HG02943 (cell line): ENCODE measurements at regions not wholly inside any gene's neighbourhood (a gene's known extent, or its start where the extent isn't known, plus 50 kb on each side); places are given as distances from the start of the nearest gene placed in this dataset.
"Not testable (repeated sequence)": the region's sequence is repeated elsewhere in the genome, so short reads cannot be mapped to it uniquely, and the experiment has no call there.

Experiments used
- ATAC-seq: cut with Tn5 transposase; IDR thresholded peaks from one replicate; pipeline ENCODE4 v1.9.1; 2021; ENCODE audit warnings: mild to moderate bottlenecking, low read depth, moderate library complexity; ENCODE audit not compliant: unreplicated experiment

DNA sequence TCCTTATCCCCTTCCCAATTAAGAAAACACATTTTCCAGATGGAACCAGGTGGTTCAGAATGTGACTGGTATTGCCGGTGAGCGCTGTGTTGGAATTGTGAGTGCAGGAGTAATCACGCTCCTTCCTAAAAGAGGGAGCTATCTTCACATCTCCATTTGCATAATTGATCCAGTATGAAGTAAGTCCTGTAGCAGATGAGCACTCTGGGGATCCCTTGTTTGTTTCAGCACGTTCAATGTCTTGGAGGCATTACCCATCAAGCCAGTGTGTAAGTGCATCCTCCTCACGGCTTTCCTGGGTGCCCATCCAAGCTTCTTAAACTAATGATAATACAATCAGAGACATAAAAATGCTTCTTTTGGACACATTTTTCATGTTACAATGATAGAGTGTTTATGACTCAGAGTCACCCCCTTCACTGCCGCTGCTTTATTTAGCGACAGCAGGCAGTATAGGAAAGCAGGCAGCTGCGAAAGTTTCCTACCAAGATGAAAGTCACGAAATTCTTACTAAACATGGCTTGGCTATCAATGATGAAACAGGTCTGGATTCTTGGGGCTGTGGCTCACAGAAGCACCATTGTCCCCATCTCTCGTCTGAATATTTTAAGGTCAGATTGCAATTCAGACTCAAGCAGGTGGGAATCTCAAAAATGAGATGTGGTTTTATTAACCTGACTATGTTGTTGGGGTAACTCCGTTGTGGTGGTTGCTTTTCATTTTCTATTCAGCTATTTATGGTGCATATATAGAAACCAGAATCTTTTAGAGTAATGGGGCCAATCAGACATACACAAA, 346.3 kb upstream of the MDFIC2 start:
- ATAC-seq, result no peak

DNA sequence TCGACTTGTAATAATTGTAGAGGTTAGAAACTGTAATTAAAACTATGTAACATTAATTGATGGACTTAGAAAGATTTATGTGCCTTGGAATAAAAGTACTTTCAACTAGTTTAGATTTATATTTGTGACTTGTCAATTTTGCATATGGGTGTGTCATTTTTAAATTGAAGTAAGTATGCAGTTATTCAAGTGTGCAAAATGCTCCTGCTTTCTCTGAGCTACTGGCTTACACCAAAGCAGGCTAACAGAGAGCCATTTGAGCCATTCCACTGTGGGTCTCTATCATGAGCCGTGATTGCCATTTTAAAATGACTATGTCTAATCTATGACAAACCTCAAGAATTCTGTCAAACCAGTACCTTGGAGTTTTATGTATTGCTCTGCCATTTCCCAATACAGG, 345.0 kb upstream of the MDFIC2 start:
- no peak for ATAC-seq

DNA sequence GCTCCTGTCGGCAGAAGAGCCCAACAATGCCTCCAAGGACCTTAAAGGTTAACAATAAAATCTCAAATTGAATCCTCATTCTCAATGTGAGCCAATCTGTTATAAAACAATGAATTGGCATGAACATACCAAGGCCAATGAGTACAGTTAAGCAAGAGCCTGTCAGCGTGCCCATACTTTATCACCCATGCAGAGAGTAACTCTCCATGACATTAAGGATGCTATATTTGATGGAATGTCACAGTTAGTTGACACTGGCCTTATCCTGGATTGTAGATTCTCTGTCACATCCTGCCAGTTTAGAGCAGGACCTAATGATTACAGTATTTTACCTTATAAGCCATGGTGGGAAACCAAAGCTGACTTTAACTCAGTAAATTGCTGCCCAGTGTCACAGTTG, 335.4 kb upstream of the MDFIC2 start:
- ATAC-seq, result no peak

DNA sequence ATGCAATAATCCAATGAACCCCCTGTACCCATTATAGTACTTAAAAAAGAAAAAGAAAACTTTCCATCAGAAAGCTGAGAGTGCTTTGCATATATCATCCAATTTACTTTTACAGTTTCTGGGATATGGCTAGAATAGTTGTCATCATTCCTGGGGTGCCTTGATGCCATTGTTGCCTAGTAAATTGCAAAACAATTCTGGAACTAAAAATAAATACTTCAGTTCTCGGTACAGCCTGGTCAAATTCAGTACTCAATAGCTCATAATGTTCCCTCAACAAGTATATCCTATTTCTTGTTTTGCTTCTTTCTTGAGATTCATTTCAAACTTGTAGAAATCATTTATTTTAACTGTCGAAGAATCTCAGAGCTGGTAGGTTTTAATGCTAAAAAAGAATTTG, 334.7 kb upstream of the MDFIC2 start:
- ATAC-seq, result no peak

DNA sequence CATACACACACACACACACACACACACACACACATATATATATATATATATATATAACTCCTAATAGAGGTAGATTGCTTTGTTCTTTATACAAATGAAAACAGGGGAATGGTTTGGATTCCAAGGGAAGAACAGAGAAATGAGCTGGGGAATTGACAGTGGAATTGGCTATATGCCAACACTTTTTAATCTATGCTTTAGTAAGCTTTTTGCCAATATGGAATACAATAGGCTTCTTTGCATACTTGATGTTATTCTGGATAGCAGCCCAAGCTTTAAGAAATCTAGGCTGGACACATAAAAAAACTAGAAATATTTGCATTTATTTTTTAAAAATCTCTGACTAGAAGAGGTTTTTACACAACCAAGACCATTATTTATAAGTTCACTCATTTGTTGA, 334.2 kb upstream of the MDFIC2 start:
- ATAC-seq, result no peak

DNA sequence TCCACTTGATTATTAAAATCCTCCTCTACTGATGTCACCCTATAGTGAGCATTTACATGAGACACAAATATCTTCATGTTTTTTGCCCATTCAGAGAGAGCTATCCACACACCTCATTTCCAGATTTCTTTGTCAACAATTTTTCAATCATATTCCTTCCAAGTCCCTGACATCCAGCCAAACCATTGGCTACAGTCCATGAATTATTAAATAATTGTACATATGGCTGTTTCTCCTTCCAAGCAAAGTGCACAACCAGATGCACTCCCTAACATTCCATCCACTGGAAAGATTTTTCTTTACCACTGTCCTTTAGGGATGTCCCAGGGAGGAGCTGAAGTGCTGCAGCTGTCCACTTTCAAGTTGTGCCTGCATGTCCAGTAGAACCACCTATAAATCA, 328.0 kb upstream of the MDFIC2 start:
- no peak for ATAC-seq

DNA sequence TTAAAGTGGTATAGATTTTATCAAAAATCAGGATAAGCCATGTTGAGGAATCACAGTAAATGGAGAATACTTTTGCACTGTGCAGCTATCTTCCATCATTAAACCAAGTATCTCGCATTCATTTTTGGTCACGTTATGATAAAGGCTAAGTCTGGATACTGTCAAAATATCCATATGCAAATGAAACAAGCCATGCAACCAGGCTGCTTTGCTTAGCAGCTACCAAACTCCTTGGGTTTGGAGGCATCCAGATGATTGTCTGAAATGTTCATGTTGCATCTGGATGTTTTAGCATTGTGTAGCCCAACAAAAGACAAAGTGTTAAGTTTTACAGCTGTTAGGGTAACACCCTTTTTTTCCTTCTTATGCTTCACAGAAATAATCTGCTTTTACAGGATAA, 322.9 kb upstream of the MDFIC2 start:
- ATAC-seq, result no peak

DNA sequence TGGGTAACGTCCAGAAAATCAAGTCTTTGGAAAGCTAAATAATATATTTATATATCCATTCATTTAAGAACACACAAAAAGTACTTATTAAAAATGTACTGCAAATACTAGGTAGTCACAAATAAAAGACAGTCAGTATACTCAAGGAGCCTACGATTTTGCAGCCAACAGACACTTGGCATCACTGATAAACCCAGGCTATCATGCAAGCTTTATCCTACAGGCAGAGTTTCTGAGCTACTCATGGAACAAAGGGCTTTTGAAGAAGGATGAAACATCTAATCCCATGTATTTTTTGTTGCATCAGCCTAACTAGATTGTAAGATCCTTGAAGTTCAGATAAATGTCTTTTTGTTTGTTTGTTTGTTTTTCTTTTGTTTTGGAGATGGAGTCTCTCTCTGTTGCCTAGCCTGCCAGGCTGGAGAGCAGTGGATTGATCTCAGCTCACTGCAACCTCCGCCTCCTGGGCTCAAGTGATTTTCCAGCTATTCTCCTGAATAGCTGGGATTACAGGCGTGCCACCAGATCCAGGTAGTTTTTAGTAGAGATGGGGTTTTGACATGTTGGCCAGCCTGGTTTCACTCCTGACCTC, 319.4 kb upstream of the MDFIC2 start:
- no peak for ATAC-seq

DNA sequence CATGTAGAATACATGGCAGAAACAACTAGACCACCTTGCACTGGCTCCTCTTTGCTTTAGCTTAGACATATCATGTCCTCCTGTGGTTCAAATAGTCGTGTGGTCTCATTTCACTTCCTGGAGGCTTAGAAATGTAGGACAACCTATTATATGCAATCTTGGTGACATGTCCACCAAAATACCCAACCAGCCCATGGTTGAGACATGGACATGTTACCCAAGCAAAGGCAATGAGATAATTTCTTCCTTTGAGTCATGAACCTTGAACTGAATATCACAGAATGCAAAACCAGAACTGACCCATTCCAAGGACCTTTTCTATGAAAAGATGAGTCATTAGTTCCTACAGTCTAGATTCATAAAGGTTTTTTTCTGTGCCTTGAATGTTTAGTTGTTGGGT, 309.0 kb upstream of the MDFIC2 start:
- no peak for ATAC-seq

DNA sequence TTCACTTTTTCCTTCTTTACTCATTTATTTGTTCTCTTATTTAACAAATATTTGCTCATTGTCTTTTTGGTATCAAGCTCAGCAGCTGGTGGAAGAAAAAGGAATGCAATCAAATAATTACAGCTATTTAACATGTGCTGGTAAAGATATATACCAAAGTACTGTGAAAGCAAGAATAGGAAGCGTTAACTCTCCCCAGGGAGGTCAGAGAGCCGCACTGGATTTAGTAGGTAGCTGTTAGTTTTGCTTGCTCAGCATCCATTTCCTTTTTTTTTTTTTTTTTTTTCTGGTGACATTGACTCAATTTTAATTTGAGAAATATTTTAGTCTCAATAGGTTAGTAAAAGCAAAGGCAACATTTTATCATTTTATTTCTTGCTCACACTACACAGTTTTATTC, 308.5 kb upstream of the MDFIC2 start:
- ATAC-seq, result no peak

DNA sequence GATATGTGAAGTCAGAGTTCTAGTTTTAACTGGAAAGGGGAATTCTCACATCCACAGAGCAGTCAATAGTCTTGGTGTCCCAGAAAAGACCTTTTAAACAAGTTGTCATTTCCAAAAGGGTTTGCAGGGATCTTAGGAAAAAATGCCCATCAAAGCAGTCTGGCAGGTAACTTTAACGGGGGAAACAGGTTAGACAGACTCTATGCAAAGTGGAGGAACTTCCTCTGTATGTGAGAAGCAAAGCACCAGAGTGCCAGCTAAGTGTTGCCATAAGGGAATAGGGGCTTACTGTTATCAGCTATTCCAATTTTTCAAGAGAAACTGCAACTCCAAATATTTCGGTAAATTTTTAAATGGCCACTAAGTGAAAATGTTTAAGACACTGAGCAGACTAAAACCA, 307.9 kb upstream of the MDFIC2 start:
- ATAC-seq, result no peak

DNA sequence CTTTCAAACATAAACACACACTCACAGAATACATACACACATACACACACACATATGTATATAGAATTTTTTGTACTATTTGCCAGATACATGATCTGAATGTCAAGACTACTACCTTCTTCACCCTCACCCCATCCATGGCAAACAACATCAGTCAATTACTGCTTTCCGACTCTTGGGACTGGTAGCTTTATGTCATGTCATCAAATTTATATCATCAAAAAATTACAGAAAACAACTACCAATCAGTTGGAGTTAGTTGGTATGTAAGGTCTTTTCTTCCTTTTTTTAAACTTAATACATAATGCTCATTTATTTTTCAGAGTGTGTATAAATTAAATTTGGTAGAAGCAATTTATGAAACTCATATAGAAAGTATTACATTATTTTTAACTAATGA, 305.7 kb upstream of the MDFIC2 start:
- ATAC-seq, result no peak

DNA sequence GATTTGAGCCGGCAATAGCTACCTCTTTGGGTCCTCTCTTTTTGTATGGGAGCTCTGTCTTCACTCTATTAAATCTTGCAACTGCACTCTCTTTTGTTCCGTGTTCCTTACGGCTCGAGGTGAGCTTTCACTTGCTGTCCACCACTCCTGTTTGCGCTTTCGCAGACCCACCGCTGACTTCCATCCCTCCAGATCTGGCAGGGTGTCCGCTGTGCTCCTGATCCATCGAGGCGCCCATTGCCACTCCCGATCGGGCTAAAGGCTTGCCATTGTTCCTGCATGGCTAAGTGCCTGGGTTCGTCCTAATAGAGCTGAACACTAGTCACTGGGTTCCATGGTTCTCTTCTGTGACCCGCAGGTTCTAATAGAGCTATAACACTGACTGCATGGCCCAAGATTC, 304.9 kb upstream of the MDFIC2 start:
- ATAC-seq, result not testable (repeated sequence)

DNA sequence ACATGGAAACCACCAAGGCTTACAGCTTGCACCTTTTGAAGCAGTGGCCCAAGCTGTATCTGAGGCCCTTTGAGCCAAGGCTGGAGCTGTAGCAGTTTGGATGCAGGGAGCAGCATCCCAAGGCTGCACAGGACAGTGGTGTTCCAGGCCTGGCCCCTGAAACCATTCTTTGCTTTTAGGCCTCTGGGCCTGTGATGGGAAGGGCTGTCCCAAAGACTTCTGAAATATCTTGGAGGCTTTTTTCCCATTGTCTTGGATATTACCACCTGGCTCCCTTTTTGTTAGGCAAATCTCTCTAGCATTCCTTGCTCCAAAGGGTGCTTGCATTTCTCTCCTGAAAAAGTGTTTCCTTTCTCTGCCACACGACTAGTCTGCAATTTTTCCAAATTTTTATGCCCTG, 302.8 kb upstream of the MDFIC2 start:
- no peak for ATAC-seq

DNA sequence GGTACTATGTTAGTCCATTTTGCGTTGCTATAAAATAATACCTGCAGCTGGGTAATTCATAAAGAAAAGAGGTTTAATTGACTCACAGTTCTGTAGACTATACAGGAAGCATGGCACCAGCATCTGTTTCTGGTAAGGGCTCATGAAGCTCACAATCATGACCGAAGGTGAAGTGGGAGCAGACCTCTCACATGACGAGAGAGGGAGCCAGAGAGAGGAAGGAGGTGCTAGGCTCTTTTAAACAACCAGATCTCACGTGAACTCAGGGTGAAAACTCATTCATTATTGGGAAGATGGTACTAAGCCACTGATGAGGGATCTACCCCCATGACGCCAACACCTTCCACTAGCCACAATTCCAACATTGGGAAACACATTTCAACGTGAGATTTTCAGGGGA, 301.7 kb upstream of the MDFIC2 start:
- ATAC-seq, result no peak

DNA sequence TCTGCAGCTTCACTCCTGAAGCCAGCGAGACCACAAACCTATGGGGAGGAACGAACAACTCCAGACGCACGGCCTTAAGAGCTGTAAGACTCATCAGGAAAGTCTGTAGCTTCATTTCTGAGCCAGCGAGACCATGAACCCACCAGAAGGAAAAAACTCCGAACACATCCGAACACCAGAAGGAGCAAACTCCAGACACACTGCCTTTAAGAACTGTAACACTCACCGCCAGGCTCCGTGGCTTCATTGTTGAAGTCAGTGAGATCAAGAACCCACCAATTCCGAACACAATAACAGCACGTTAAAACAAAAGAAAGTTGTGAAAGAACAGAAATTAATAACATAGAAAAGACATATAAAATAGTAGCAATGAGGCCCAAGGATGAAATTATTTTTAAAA, 300.5 kb upstream of the MDFIC2 start:
- no peak for ATAC-seq

DNA sequence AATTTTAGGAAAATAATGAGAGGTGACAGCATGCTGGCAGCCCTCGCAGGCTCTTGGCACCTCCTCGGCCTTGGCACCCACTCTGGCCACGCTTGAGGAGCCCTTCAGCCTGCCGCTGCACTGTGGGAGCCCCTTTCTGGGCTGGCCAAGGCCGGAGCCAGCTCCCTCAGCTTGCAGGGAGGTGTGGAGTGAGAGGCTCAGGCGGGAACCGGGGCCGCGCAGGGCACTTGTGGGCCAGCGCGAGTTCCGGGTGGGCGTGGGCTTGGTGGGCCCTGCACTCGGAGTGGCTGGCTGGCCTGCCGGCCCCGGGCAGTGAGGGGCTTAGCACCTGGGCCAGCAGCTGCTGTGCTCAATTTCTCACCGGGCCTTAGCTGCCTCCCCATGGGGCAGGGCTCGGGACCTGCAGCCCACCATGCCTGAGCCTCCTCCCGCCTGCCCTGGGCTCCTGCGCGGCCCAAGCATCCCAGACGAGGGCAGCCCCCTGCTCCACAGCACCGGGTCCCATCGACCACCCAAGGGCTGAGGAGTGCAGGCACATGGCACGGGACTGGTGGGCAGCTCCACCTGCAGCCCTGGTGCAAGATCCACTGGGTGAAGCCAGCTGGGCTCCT, 299.3 kb upstream of the MDFIC2 start:
- ATAC-seq, result not testable (repeated sequence)

DNA sequence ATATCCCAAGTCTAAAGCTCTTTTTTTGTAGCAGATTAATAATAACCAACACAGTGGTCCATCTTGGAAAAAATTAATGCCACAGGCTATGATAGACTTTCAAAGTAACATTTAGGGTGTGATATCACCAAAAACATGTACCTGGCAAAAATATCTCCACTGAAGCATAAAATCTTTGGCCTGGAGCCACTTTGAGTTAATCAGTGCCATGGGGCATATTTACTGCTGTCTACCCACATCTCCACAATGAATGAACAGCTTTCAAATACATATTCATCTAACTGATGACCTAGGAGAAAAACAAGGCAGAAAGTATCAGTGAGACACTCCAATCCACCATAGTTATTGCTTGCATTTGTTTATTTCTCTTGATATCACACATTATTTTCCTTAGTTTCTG, 296.0 kb upstream of the MDFIC2 start:
- no peak for ATAC-seq

DNA sequence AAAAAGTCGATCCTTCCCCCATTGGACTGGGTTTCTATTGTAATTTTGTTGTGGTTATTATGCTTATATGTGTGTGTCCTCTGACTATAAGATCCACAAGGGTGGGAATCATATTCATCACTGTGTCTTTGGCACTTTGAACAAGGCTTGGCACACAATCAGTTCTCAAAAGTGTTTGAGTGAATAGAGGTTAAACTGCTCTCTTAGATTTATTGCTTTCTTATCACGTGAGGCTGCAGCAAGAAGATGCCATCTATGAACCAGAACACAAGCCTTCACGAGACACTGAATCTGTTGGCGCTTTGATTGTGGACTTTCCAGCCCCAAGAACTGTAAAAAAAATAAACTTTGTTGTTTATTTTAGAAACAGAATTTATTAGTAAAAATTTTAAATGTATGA, 295.0 kb upstream of the MDFIC2 start:
- ATAC-seq, result no peak

DNA sequence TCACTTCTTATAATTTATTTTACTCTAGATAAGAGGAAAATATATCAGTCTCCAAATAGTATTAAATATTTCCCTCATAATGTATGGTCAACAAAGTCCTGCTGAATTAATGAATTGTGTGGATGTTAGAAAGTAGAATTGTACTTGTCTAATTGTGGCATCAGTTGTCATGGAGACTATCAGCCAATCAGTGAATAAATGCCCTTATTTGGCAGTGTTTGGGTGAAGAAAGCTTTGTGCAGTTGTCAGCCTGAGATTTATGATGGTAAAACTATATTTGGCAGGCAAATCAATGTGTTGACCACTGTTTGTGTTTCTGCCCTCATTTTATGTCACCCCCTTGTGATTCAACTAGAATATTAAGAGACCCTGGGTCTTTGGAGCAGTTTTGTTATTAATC, 293.6 kb upstream of the MDFIC2 start:
- no peak for ATAC-seq

DNA sequence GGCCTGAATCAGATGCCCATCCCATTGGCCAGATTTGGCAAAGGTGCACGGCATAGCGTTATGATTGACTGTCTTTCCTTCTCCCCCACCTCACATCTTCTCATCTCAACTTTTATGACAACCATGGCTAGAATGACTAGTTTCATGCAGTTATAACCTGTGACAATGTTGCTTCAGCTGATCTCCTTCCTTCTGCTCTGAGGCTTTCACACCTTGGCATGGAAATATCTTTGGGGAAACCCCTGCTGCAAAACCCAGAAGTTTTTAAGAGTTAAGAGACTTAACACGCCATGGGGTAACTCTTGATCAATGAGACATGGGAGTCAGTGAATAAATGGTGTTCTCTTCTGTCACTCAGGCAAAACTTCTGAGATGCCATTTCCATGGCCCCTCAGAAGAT, 290.7 kb upstream of the MDFIC2 start:
- ATAC-seq, result no peak

DNA sequence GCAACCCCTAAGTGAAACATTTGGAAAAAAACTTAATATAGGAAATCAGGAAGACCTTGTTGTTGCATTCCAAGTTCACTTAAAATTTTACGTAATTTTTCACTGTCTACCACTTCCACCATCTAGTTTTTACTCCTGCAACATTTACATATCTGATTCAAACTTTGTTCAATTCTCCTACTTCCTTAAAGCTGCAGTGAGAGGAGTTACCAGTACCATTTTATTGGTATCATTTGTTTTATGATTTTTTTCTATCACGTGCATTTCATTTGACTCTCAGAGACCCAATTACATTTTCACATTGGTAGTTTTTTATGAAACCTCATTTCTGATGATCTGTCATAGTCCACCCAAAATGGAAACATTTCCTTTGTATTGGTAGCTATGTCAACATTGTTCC, 284.9 kb upstream of the MDFIC2 start:
- no peak for ATAC-seq
